ENCODE measurements at regions not wholly inside any gene's neighbourhood (a gene's known extent, or its start where the extent isn't known, plus 50 kb on each side); places are given as distances from the start of the nearest gene placed in this dataset.

DNA sequence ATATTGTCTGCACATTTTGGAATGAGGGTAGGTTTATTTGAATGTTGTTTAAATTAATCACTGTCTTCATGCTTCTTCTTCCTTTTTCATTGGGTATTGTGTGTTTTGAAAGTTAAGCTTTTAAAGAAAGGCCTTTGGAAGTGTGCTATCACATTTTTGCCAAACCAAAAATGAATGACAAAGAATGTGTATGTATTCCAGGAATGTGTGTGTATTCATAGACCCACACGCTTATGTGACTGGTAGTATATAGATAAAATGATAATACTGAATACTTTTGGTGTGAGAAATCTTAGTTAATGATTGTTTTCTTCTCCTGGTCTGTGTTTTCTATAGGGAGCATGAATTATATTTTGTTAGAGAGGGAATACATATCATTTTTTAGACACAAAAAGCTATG is 404.4 kb downstream of the TLL1 start:
- POLR2A ChIA-PET = no interaction called here
- no peaks in the 10 kb centered on the region for H4K20me1 ChIP-seq (ENCODE audit: insufficient read depth)
- no peak overlapping the region for H3K27ac ChIP-seq (ENCODE audit: low read depth, low read length)
- no peak for ATAC-seq
- no TSS peak for BruUV-seq (replicated peaks)
- no peaks in the 10 kb centered on the region for H3K9me3 ChIP-seq (ENCODE audit: control insufficient read depth in 1 of 2, insufficient read depth in 1 of 2, low read depth in 1 of 2, low read length in 2 of 2)
- DNase-seq (ENCODE audit: low read depth, low spot score) = no peak
- H2AFZ ChIP-seq (ENCODE audit: low read depth, low read length, poor library complexity, severe bottlenecking) = no peak overlapping the region
- no peak overlapping the region for H3K4me3 ChIP-seq (replicated peaks in 1 of 2; ENCODE audit: low read depth in 1 of 2, low read length in 2 of 2)
- no peaks in the 10 kb centered on the region for H3K79me2 ChIP-seq (ENCODE audit: insufficient read depth, low read length)
- no peaks in the 10 kb centered on the region for H3K4me1 ChIP-seq (ENCODE audit: control insufficient read depth in 1 of 2, insufficient read depth in 2 of 2, low read length in 2 of 2)
- no peaks in the 10 kb centered on the region for H3K27me3 ChIP-seq (ENCODE audit: insufficient read depth, low read length)
- intact Hi-C loops (cut with micrococcal nuclease) = no loop called here
- CTCF ChIA-PET = no interaction called here
- H3K36me3 ChIP-seq (ENCODE audit: control insufficient read depth in 1 of 2, insufficient read depth in 2 of 2, low read length in 2 of 2) = no peaks in the 10 kb centered on the region
- H3K9ac ChIP-seq (ENCODE audit: low read length) = no peak overlapping the region
- TF ChIP-seq TCF7L2 (IDR thresholded peaks at IDR 0.05; ENCODE audit: borderline replicate concordance, extremely low read depth, insufficient read depth, insufficient read length) (no peak), CBX3 (IDR thresholded peaks at IDR 0.05; ENCODE audit: low read depth) (no peak), ZNF274 (IDR thresholded peaks at IDR 0.05; ENCODE audit: low read depth, low read length) (no peak)
- RAD21 ChIA-PET (ENCODE audit: low non-redundant PET in 1 of 2, low total read pairs in 2 of 2, uncharacterized antibody in 2 of 2, unreplicated experiment in 2 of 2) = no interaction called here
- H3K9me2 ChIP-seq (ENCODE audit: insufficient read depth) = no peaks in the 10 kb centered on the region
- no peak overlapping the region for H3K4me2 ChIP-seq (ENCODE audit: low read length)

DNA sequence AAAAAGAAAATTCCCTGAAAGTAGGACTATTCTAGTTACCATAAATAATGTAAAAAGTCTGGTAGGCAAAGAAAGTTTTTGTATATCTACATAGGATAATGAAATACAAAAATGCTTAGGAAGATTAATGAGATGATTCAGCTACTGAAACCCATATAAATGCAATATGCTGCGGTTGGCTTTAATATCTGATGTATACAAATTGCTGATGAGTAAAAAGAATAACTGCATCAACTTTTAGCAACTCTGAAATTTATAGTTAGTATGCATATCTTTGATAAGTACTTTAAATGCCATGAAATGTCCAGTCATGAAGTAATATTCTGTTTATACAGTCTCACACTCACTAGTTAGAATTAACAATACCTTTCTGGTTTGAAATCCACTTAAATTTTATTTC is 404.8 kb downstream of the TLL1 start:
- BruUV-seq (replicated peaks) = no TSS peak
- H3K27me3 ChIP-seq (ENCODE audit: insufficient read depth, low read length) = no peaks in the 10 kb centered on the region
- TF ChIP-seq ZFX (IDR thresholded peaks at IDR 0.05) (no peak), CBX3 (IDR thresholded peaks at IDR 0.05; ENCODE audit: low read depth) (no peak), EZH2 (IDR thresholded peaks at IDR 0.05) (no peak), EGR1 (IDR thresholded peaks at IDR 0.05; ENCODE audit: low read depth) (no peak), RAD21 (IDR thresholded peaks at IDR 0.05; ENCODE audit: low read depth) (no peak), JUND (IDR thresholded peaks at IDR 0.05) (no peak), POLR2A (IDR thresholded peaks at IDR 0.05; ENCODE audit: borderline replicate concordance, extremely low read depth, insufficient read depth, insufficient read length) (no peak), POLR2AphosphoS5 (IDR thresholded peaks at IDR 0.05; ENCODE audit: low read depth, low read length) (no peak), CEBPB (IDR thresholded peaks at IDR 0.05; ENCODE audit: low read depth) (no peak)
- TF ChIP-seq, protein P1, sequence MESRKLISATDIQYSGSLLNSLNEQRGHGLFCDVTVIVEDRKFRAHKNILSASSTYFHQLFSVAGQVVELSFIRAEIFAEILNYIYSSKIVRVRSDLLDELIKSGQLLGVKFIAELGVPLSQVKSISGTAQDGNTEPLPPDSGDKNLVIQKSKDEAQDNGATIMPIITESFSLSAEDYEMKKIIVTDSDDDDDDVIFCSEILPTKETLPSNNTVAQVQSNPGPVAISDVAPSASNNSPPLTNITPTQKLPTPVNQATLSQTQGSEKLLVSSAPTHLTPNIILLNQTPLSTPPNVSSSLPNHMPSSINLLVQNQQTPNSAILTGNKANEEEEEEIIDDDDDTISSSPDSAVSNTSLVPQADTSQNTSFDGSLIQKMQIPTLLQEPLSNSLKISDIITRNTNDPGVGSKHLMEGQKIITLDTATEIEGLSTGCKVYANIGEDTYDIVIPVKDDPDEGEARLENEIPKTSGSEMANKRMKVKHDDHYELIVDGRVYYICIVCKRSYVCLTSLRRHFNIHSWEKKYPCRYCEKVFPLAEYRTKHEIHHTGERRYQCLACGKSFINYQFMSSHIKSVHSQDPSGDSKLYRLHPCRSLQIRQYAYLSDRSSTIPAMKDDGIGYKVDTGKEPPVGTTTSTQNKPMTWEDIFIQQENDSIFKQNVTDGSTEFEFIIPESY (IDR thresholded peaks at IDR 0.05; ENCODE audit: extremely low read depth, insufficient replicate concordance, low read length) = no peak
- no peak overlapping the region for H3K9ac ChIP-seq (ENCODE audit: low read length)
- H3K79me2 ChIP-seq (ENCODE audit: insufficient read depth, low read length) = no peaks in the 10 kb centered on the region
- RAD21 ChIA-PET (ENCODE audit: low non-redundant PET in 1 of 2, low total read pairs in 2 of 2, uncharacterized antibody in 2 of 2, unreplicated experiment in 2 of 2) = no interaction called here
- intact Hi-C loops (cut with micrococcal nuclease) = no loop called here
- no peak overlapping the region for H3K4me3 ChIP-seq (replicated peaks in 1 of 2; ENCODE audit: low read depth in 1 of 2, low read length in 2 of 2)
- no peak overlapping the region for H3K4me2 ChIP-seq (ENCODE audit: low read length)
- H3K27ac ChIP-seq (ENCODE audit: low read depth, low read length) = no peak overlapping the region
- no peak overlapping the region for H2AFZ ChIP-seq (ENCODE audit: low read depth, low read length, poor library complexity, severe bottlenecking)
- CTCF ChIA-PET = no interaction called here
- POLR2A ChIA-PET = no interaction called here
- no peak for DNase-seq (ENCODE audit: low read depth, low spot score)
- no peaks in the 10 kb centered on the region for H3K9me2 ChIP-seq (ENCODE audit: insufficient read depth)
- no peaks in the 10 kb centered on the region for H4K20me1 ChIP-seq (ENCODE audit: insufficient read depth)
- ATAC-seq = no peak
- H3K9me3 ChIP-seq (ENCODE audit: control insufficient read depth in 1 of 2, insufficient read depth in 1 of 2, low read depth in 1 of 2, low read length in 2 of 2) = no peaks in the 10 kb centered on the region
- no peaks in the 10 kb centered on the region for H3K4me1 ChIP-seq (ENCODE audit: control insufficient read depth in 1 of 2, insufficient read depth in 2 of 2, low read length in 2 of 2)
- H3K36me3 ChIP-seq (ENCODE audit: control insufficient read depth in 1 of 2, insufficient read depth in 2 of 2, low read length in 2 of 2) = no peaks in the 10 kb centered on the region

Data from HCT116 (cell line).